GM18511 (cell line): ENCODE measurements at regions not wholly inside any gene's neighbourhood (a gene's known extent, or its start where the extent isn't known, plus 50 kb on each side); places are given as distances from the start of the nearest gene placed in this dataset.

Experiments
- ATAC-seq: cut with Tn5 transposase; IDR thresholded peaks from one replicate; pipeline ENCODE4 v1.9.1; 2021; ENCODE audit warnings: mild to moderate bottlenecking, moderate library complexity; ENCODE audit not compliant: unreplicated experiment

DNA sequence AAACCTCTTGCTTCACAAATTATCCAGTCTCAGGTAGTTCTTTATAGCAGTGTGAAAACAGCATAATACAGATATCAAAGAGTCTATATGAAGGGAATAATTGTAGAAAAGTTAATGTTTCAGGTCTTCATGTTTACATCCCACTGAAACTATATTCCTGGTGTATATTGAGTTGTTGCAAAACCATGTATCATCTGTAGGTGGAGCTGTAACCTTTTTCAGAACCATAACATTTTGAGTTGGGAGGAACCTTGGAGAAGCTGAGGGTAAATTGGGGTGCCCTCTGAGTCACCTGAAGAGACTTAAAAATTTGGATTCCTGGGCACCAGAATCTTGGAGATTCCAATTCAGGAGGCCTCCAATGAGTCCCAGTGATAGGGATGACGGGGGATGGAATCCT is 51.9 kb upstream of the TAPT1 start:
- no peak for ATAC-seq
